NCI-H526 treated with DMSO at 0.1 percent for 48 hours (cell line): ENCODE measurements at regions not wholly inside any gene's neighbourhood (a gene's known extent, or its start where the extent isn't known, plus 50 kb on each side); places are given as distances from the start of the nearest gene placed in this dataset.
"Not testable (repeated sequence)": the region's sequence is repeated elsewhere in the genome, so short reads cannot be mapped to it uniquely, and the experiment has no call there.

ENCODE experiments used
- DNase-seq: peaks from one replicate; lab custom pipeline; 2025; lab: John Stamatoyannopoulos, UW

DNA sequence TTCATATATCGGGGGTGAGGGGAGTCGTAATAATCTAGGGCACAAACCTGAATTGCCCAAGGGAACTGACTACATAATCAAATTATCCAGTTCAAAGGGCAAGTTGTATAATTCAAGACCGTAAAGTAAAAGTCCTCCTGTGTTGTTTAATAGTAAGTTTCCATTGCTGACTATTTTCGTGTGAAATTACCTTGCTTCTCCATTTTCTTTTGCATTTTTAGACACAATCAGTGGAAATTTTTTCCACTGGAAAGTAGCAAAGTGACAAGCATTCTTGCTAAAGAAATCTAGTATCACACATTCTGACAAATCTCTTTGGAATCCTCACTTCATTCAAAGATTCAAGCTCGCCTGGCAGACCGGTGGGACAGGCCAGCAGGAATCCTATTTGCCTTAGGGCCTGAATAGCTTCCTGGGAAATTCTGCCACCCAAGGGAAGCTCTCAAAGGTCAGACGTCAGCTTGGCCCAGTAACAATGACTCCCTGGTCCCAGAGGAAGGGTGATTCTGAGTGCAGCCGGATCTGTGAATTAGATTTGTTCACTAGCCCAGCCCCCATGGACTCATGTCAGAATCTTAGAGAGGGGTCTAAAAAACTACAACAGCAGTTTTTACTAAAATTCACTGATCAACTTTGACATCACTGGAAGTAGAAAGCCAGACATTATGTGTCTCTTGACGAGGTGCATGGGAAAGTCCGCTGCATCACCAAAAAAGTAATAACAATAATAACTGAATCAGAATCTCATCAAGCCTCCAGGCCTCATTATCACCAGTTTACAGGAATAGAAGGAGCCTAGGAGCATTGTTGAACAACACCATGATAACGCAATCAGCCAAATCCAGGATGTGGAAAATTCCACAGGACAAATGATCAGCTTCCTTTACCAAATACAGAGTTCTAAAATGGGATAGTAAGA, 161.0 kb downstream of the SKIDA1 start:
- DNase-seq: no peak

- no peak for DNase-seq
Observed at GRCh38 chr10:21363731-21364104, 161.8 kb downstream of the SKIDA1 start.

GRCh38 chr10:21363092-21363730, 162.3 kb downstream of the SKIDA1 start:
- no peak for DNase-seq

DNA sequence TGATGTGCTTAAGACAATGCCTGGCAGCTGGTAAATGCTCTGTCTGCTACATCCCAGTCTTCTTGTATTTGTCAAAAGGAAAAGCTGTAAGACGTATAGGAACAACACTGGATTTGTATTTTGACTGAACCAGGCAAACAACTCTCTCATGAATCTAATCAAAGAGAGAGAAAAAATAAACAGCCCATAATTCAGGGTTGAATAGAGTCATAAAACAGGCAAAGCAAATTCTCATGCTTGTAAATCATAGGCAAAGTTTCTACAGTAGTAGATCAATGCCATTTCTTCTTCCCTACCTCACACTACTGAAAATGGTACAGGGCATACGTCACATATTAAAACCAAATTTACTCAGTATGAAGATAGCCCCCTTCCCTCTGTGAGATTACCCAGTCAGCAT, 166.3 kb downstream of the SKIDA1 start:
- DNase-seq: peak; percentile 9

DNA sequence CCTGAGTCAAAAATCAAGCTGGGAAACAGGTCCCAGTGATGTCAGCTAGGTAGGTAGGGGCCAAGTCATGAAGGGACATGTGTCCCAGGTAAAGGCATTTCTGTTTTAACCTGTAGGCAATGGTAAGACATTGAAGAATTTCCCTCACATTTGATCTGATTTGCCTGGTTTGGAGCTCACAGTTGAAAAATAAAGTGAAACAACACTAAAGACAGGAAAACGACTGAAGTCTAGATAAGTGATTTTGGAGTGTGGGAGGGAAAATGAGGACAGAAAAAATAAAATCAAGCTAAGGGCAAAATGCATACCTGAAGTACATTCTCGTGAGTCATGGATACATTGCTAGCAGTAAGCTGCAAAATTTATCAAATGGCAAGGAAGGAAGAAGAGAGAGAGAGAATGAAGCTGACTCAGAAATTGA, 169.9 kb downstream of the SKIDA1 start:
- DNase-seq: no peak

DNA sequence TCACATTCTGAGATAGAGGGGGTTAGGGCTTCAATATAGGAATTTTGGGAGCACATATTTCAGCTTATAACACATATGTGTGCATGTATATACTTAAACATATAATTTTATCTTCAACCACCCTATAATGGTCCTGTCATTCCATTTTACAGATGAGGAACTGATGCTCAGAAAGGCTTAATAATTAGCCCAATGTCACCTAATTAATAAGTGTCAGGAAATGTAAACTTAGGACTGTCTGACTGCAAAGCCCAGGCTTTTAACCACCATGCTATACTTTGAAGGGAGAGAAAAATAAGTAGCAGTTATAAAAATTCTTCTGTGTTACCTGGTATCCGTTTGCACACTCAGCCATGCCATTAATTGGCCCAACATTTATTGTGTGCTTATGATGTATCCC, 172.6 kb downstream of the SKIDA1 start:
- no peak for DNase-seq

- DNase-seq: not testable (repeated sequence)
Observed at GRCh38 chr10:21351594-21351993, 173.9 kb downstream of the SKIDA1 start.

DNA sequence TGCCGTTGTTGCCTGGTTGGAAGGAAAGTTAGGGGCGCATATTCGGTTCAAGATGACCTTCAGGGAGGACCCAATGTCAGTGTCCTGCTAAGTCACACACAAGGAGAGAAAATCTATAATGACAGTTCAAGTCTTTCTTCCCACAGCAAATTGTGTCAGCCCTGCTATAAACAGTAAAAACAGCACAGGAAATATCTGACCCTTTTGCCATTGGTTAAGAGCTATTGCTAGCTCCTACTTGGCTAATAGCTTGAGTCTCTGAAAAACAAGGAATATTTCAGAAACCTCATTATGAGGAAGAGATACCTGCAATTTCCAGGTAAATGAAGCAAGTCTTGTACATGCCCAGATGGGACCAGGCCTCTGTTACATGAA, 175.6 kb downstream of the SKIDA1 start:
- DNase-seq: no peak

DNA sequence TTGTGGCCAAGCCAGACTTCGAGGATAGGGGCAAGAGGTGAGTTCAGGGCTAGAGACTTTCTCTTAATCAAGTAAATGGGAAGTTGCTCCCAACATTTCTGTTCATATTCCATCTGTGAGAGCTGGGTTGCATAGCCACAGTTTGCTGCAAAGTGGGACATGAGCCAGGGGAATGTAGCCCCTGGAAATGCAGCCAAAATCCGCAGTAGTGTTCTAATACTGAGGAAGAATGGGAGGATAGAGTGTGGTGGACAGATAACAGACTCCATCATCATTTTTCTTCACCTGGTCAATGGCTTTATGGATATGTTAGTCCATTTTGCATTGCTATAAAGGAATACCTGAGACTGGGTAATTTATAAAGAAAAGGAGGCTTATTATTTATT, 177.7 kb downstream of the SKIDA1 start:
- DNase-seq: no peak

DNA sequence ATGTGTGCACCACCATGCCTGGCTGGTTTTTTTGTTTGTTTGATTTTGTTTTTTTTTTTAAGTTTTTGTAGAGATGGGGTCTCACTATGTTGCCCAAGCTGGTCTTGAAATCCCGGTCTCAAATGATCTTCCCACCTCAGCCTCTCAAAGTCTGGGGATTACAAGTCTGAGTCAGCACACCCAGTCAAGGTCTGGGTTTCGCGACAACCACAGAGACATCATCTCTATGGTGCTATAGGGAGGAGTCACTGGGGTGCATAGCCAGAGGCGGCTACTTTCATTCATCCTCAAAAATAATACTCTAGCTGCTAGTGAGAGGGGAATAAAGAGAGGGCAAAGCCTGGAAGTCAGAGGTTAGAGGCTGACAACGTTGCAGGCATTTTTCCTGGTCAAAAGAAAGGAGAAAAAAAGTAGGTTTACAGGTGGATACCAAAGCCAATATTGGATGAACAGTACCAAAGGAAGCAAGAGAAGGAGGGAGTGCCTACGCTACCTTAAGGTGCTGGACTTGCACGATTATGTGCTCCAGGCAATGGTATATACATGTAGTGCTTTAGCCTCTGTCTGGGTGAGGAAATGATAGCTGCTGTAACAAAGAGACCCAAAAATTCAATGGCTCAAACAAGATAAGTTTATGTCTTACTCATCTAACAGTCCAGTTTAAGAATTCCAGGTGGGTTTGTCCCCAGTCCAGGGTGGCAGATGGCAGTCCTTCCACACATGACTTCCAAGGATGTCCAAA, 178.3 kb downstream of the SKIDA1 start:
- DNase-seq: no peak

DNA sequence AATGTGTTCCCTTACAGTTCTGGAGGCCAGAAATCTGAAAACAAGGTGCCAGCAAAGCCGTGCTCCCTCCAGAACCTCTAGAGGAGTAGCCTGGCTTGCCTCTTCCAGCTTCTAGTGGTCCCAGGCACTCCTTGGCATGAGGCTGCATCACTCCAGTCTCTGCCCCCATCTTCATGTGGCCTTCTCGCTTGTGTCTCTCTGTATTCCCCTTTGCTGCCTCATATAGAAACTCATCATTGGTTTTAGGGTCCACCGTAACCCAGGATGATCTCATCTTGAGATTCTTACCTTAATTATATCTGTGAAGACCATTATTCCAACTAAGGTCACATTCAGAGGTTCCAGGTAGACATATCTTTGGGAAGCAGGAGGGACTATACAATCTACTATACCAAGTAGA, 182.4 kb downstream of the SKIDA1 start:
- DNase-seq: no peak

- not testable (repeated sequence) for DNase-seq
Observed at GRCh38 chr10:21342499-21342898, 183.0 kb downstream of the SKIDA1 start.

GRCh38 chr10:21340331-21340730, 185.2 kb downstream of the SKIDA1 start:
- no peak for DNase-seq

DNA sequence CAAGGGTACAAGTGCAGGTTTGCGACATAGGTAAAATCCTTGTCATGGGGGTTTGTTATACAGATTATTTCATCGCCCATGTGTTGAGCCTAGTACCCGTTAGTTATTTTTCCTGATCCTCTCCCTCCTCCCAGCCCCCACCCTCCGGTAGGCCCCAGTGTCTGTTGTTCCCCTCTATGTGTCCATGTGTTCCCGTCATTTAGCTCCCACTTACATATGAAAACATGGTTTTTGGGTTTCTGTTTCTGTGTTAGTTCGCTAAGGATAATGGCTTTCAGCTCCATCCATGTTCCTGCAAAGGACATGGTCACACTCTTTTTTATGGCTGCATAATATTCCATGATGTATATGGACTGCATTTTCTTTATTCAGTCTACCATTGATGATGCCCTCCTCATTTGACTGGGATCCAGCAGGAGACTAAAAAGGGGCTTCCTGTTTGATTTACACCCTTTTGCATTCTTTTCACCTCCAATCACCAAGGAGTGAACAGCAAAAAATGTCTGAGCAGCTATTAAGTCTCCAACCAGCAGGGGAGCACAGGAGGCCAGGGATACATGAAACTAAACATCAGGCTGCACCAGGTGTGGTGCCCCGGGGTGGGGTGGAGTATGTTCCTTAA, 188.2 kb downstream of the SKIDA1 start:
- no peak for DNase-seq

- no peak for DNase-seq
Observed at GRCh38 chr10:21336476-21337170, 188.9 kb downstream of the SKIDA1 start.

DNA sequence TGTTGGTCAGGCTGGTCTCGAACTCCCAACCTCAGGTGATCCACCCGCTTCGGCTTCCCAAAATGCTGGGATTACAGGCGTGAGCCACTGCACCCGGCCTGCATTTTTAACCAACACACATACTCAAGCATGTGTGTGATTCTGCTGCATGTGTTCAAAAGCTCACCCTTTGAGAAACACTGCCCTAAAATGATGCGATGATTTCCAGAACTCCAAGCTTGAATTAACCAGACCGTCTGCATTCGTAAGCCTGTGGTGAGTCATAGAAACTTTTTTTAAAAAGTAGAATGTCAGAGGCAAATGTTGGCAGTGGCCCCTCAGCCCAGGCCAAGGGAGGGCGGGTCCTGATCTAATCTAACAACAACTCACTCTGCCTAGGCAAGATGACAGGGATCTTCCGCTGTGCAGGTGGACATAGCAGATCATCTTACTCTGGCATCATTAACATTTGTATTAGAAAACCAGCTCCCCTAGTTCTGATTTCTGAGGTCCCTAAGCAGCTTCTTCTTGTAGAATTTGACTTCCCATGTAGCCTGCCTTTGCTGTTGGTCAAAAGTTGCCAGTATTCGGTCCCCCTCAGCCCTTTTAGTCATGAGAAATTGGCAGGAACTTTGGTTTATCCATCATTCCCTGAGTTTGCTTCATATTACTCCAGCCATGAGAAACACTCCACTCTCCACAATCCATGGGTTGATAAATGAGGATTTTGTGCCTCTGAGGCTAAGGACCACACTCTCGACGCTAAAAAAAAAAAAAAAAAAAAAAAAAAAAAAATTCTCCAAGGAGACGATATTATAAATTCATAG, 190.4 kb downstream of the SKIDA1 start:
- no peak for DNase-seq

GRCh38 chr10:21330628-21331020, 194.9 kb downstream of the SKIDA1 start:
- DNase-seq: no peak

GRCh38 chr10:21329995-21330627, 195.4 kb downstream of the SKIDA1 start:
- no peak for DNase-seq

- DNase-seq: no peak
Observed at GRCh38 chr10:21327289-21327993, 198.0 kb downstream of the SKIDA1 start.
